NCI-H2196 (cell line): ENCODE measurements at regions not wholly inside any gene's neighbourhood (a gene's known extent, or its start where the extent isn't known, plus 50 kb on each side); places are given as distances from the start of the nearest gene placed in this dataset.

Experiments used
- DNase-seq: peaks from one replicate; lab custom pipeline; 2025; ENCODE audit not compliant: unreplicated experiment; lab: John Stamatoyannopoulos, UW

GRCh38 chr5:39501397-39501796 is 76.6 kb upstream of the DAB2 start:
- DNase-seq = no peak

GRCh38 chr5:39500551-39501175 is 75.9 kb upstream of the DAB2 start:
- DNase-seq = no peak

GRCh38 chr5:39498278-39498952 is 73.6 kb upstream of the DAB2 start:
- DNase-seq = no peak

GRCh38 chr5:39497322-39497721 is 72.5 kb upstream of the DAB2 start:
- no peak for DNase-seq

- no peak for DNase-seq
These were observed 70.4 kb upstream of the DAB2 start for GRCh38 chr5:39495227-39495626.

GRCh38 chr5:39494534-39494933 is 69.8 kb upstream of the DAB2 start:
- no peak for DNase-seq

GRCh38 chr5:39494107-39494510 is 69.3 kb upstream of the DAB2 start:
- DNase-seq = no peak

- no peak for DNase-seq
These were observed 66.4 kb upstream of the DAB2 start for GRCh38 chr5:39491210-39491609.

- no peak for DNase-seq
These were observed 64.5 kb upstream of the DAB2 start for GRCh38 chr5:39489263-39489662.

GRCh38 chr5:39486790-39487189 is 62.0 kb upstream of the DAB2 start:
- no peak for DNase-seq

- no peak for DNase-seq
These were observed 61.6 kb upstream of the DAB2 start for GRCh38 chr5:39486361-39486760.

- no peak for DNase-seq
These were observed 60.3 kb upstream of the DAB2 start for GRCh38 chr5:39485079-39485478.

- DNase-seq = no peak
These were observed 59.9 kb upstream of the DAB2 start for GRCh38 chr5:39484673-39485072.

GRCh38 chr5:39482098-39482497 is 57.3 kb upstream of the DAB2 start:
- no peak for DNase-seq

- no peak for DNase-seq
These were observed 54.8 kb upstream of the DAB2 start for GRCh38 chr5:39479537-39479936.

- DNase-seq = no peak
These were observed 54.1 kb upstream of the DAB2 start for GRCh38 chr5:39478863-39479262.

GRCh38 chr5:39476843-39477220 is 52.1 kb upstream of the DAB2 start:
- no peak for DNase-seq

- DNase-seq = no peak
These were observed 51.4 kb upstream of the DAB2 start for GRCh38 chr5:39475881-39476842.

GRCh38 chr5:39475159-39475571 is 50.4 kb upstream of the DAB2 start:
- DNase-seq = no peak
